ENCODE measurements at regions not wholly inside any gene's neighbourhood (a gene's known extent, or its start where the extent isn't known, plus 50 kb on each side); places are given as distances from the start of the nearest gene placed in this dataset.

DNA sequence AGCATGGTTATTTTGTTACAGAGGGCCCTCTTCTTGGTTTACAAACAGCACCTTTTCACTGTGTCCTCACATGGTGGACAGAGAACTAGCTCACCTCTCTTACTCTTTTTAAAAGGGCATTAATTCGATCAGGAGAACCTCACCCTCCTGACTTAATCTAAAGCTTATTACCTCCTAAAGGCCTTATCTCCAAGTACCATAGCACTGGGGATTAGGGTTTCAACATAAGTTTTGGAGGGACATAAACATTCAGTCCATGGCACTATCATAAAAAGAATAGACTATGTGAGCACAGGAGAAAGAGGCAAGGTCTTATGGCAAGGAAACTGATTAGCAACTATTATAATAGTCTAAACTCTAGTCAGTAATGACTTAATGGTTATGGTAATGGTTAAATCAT, 736.2 kb upstream of the ADGRB3 start:
- ChIA-PET POLR2A (ENCODE audit: low non-redundant PET) (no interaction called here), CTCF (no interaction called here)
- Histone ChIP-seq H3K9me3 (ENCODE audit: low read depth, low read length, poor library complexity, severe bottlenecking) (no peaks in the 10 kb centered on the region), H3K36me3 (ENCODE audit: insufficient read depth, low read length, poor library complexity, severe bottlenecking) (no peaks in the 10 kb centered on the region), H3K4me1 (ENCODE audit: insufficient read depth, low read length, poor library complexity, severe bottlenecking) (no peaks in the 10 kb centered on the region), H3K27me3 (replicated peaks; ENCODE audit: insufficient read depth, low read depth, low read length, poor library complexity) (no peaks in the 10 kb centered on the region), H3K27ac (ENCODE audit: low read depth, low read length, poor library complexity, severe bottlenecking) (no peak overlapping the region), H3K4me3 (ENCODE audit: low read depth, low read length, poor library complexity, severe bottlenecking) (no peak overlapping the region)
- DNase-seq (ENCODE audit: low spot score) = no peak
- intact Hi-C loops (cut with micrococcal nuclease; ENCODE audit: unreplicated experiment) = no loop called here
- BruUV-seq (replicated peaks) = no TSS peak
- TF ChIP-seq, protein P1, sequence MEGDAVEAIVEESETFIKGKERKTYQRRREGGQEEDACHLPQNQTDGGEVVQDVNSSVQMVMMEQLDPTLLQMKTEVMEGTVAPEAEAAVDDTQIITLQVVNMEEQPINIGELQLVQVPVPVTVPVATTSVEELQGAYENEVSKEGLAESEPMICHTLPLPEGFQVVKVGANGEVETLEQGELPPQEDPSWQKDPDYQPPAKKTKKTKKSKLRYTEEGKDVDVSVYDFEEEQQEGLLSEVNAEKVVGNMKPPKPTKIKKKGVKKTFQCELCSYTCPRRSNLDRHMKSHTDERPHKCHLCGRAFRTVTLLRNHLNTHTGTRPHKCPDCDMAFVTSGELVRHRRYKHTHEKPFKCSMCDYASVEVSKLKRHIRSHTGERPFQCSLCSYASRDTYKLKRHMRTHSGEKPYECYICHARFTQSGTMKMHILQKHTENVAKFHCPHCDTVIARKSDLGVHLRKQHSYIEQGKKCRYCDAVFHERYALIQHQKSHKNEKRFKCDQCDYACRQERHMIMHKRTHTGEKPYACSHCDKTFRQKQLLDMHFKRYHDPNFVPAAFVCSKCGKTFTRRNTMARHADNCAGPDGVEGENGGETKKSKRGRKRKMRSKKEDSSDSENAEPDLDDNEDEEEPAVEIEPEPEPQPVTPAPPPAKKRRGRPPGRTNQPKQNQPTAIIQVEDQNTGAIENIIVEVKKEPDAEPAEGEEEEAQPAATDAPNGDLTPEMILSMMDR (conservative IDR thresholded peaks at IDR 0.05; ENCODE audit: low read depth, low read length) = no peak
- no peak for TF ChIP-seq EZH2 (IDR thresholded peaks at IDR 0.05; ENCODE audit: borderline replicate concordance, low read depth, low read length, poor library complexity, severe bottlenecking)

DNA sequence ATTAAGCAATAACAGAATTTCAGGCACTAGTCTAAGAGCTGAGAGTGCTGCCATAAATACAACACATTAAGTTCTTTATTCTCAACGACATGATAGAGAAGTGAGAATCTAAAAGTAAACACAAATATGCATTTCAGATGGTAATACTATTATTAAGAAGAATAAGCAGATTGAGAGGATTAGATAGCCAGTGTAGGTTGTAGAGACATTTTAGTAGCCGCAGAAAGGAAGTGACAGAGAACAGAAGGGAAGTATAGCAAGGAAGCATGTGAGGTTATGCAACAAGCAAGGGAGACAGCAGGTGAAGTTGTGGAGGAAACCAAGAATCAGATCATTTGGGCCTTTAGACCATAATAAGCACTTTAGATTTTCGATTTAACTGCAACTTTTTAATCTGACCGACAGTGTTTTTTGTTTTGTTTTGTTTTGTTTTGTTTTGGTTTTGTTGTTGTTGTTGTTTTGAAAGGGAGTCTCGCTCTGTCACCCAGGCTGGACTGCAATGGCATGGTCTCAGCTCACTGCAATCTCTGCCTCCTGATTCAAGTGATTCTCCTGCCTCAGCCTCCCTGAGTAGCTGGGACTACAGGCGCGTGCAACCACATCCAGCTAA, 737.0 kb upstream of the ADGRB3 start:
- CTCF ChIA-PET = no interaction called here
- Histone ChIP-seq H3K9me3 (ENCODE audit: low read depth, low read length, poor library complexity, severe bottlenecking) (no peaks in the 10 kb centered on the region), H3K36me3 (ENCODE audit: insufficient read depth, low read length, poor library complexity, severe bottlenecking) (no peaks in the 10 kb centered on the region), H3K27ac (ENCODE audit: low read depth, low read length, poor library complexity, severe bottlenecking) (no peak overlapping the region), H3K4me3 (ENCODE audit: low read depth, low read length, poor library complexity, severe bottlenecking) (no peak overlapping the region), H3K4me1 (ENCODE audit: insufficient read depth, low read length, poor library complexity, severe bottlenecking) (no peaks in the 10 kb centered on the region), H3K27me3 (replicated peaks; ENCODE audit: insufficient read depth, low read depth, low read length, poor library complexity) (no peaks in the 10 kb centered on the region)
- no peak for TF ChIP-seq EZH2 (IDR thresholded peaks at IDR 0.05; ENCODE audit: borderline replicate concordance, low read depth, low read length, poor library complexity, severe bottlenecking)
- TF ChIP-seq, protein P1 (conservative IDR thresholded peaks at IDR 0.05; ENCODE audit: low read depth, low read length) = no peak
- DNase-seq (ENCODE audit: low spot score) = no peak
- POLR2A ChIA-PET (ENCODE audit: low non-redundant PET) = no interaction called here
- no TSS peak for BruUV-seq (replicated peaks)
- intact Hi-C loops (cut with micrococcal nuclease; ENCODE audit: unreplicated experiment) = no loop called here

DNA sequence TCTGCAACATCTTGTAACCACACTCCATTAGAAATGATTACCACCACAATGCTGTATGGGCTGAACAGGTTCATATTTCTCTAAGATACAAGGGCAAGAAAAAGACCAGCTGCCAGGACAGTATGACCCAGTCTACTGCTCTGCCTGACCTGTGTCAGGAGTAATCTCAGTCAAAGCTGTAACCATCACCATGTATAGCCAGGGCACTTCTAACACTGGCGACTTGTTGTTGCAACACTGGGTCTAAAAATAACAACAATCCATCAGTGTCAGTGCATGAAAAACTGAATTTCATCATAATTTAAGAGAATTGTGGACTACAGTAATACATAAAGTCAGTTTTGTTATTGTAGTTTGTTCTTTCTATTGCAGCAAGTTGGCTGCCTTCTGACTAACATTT, 738.6 kb upstream of the ADGRB3 start:
- ChIA-PET CTCF (no interaction called here), POLR2A (ENCODE audit: low non-redundant PET) (no interaction called here)
- DNase-seq (ENCODE audit: low spot score) = no peak
- TF ChIP-seq, protein P1 (conservative IDR thresholded peaks at IDR 0.05; ENCODE audit: low read depth, low read length) = no peak
- no peak for TF ChIP-seq EZH2 (IDR thresholded peaks at IDR 0.05; ENCODE audit: borderline replicate concordance, low read depth, low read length, poor library complexity, severe bottlenecking)
- intact Hi-C loops (cut with micrococcal nuclease; ENCODE audit: unreplicated experiment) = no loop called here
- BruUV-seq (replicated peaks) = no TSS peak
- Histone ChIP-seq H3K4me3 (ENCODE audit: low read depth, low read length, poor library complexity, severe bottlenecking) (no peak overlapping the region), H3K4me1 (ENCODE audit: insufficient read depth, low read length, poor library complexity, severe bottlenecking) (no peaks in the 10 kb centered on the region), H3K36me3 (ENCODE audit: insufficient read depth, low read length, poor library complexity, severe bottlenecking) (no peaks in the 10 kb centered on the region), H3K27me3 (replicated peaks; ENCODE audit: insufficient read depth, low read depth, low read length, poor library complexity) (no peaks in the 10 kb centered on the region), H3K9me3 (ENCODE audit: low read depth, low read length, poor library complexity, severe bottlenecking) (no peaks in the 10 kb centered on the region), H3K27ac (ENCODE audit: low read depth, low read length, poor library complexity, severe bottlenecking) (no peak overlapping the region)

Measured in A673 (cell line).